ACC112 (cell line): ENCODE measurements at regions not wholly inside any gene's neighbourhood (a gene's known extent, or its start where the extent isn't known, plus 50 kb on each side); places are given as distances from the start of the nearest gene placed in this dataset.

Source experiments
- H2AFZ ChIP-seq: fragments of 200-600 bp; sonication (generic); one replicate; pipeline ENCODE4 v1.6.0; 2017; ENCODE audit warnings: antibody characterized with exemption, low read length; ENCODE audit not compliant: unreplicated experiment
- H3K27ac ChIP-seq: fragments of 200-600 bp; sonication (generic); 2 replicates; pipeline ENCODE4 v1.5.1; 2014; ENCODE audit warnings: low read depth, mild to moderate bottlenecking, antibody characterized with exemption, low read length, moderate library complexity
- H3K27me3 ChIP-seq: fragments of 200-600 bp; sonication (generic); 2 replicates; pipeline ENCODE4 v1.6.1; 2014; ENCODE audit warnings: mild to moderate bottlenecking, antibody characterized with exemption, low read length, moderate library complexity, mixed read lengths; ENCODE audit not compliant: insufficient read depth
- H3K36me3 ChIP-seq: fragments of 200-600 bp; sonication (generic); 2 replicates; pipeline ENCODE4 v1.6.1; 2016; ENCODE audit warnings: mild to moderate bottlenecking, antibody characterized with exemption, low read length, moderate library complexity, mixed read lengths; ENCODE audit not compliant: insufficient read depth
- H3K4me1 ChIP-seq: fragments of 200-600 bp; sonication (generic); one replicate; pipeline ENCODE4 v1.6.1; 2016; ENCODE audit warnings: low read length, mixed read lengths; ENCODE audit not compliant: insufficient read depth, unreplicated experiment, control insufficient read depth
- H3K4me3 ChIP-seq: fragments of 200-600 bp; sonication (generic); 2 replicates; pipeline ENCODE4 v1.5.1; 2014; ENCODE audit warnings: mild to moderate bottlenecking, low read depth, low read length
- H3K79me2 ChIP-seq: fragments of 200-600 bp; sonication (generic); one replicate; pipeline ENCODE4 v1.6.0; 2016; ENCODE audit warnings: low read length; ENCODE audit not compliant: control insufficient read depth, unreplicated experiment, insufficient read depth

GRCh38 chr1:95582746-95583145 lies 348.7 kb downstream of the RWDD3 start:
- Histone ChIP-seq H3K79me2 (no peaks in the 10 kb centered on the region), H3K4me1 (no peaks in the 10 kb centered on the region), H3K27ac (no peak overlapping the region), H3K36me3 (no peaks in the 10 kb centered on the region), H2AFZ (no peak overlapping the region), H3K27me3 (no peaks in the 10 kb centered on the region), H3K4me3 (no peak overlapping the region)

GRCh38 chr1:95583661-95584210 lies 349.7 kb downstream of the RWDD3 start:
- no peak overlapping the region for H2AFZ ChIP-seq
- H3K4me1 ChIP-seq: no peaks in the 10 kb centered on the region
- H3K27ac ChIP-seq: no peak overlapping the region
- H3K4me3 ChIP-seq: no peak overlapping the region
- no peaks in the 10 kb centered on the region for H3K79me2 ChIP-seq
- no peaks in the 10 kb centered on the region for H3K36me3 ChIP-seq
- H3K27me3 ChIP-seq: no peaks in the 10 kb centered on the region

- no peak overlapping the region for H2AFZ ChIP-seq
- no peaks in the 10 kb centered on the region for H3K4me1 ChIP-seq
- no peak overlapping the region for H3K27ac ChIP-seq
- H3K4me3 ChIP-seq: no peak overlapping the region
- no peaks in the 10 kb centered on the region for H3K79me2 ChIP-seq
- H3K36me3 ChIP-seq: no peaks in the 10 kb centered on the region
- H3K27me3 ChIP-seq: no peaks in the 10 kb centered on the region
Observed at GRCh38 chr1:95584315-95584714, 350.3 kb downstream of the RWDD3 start.

GRCh38 chr1:95604771-95605170 lies 370.8 kb downstream of the RWDD3 start:
- Histone ChIP-seq H3K27ac (no peak overlapping the region), H3K36me3 (no peaks in the 10 kb centered on the region), H3K4me3 (no peak overlapping the region), H2AFZ (no peak overlapping the region), H3K79me2 (no peaks in the 10 kb centered on the region), H3K4me1 (no peaks in the 10 kb centered on the region), H3K27me3 (no peaks in the 10 kb centered on the region)

GRCh38 chr1:95614197-95614596 lies 380.2 kb downstream of the RWDD3 start:
- Histone ChIP-seq H3K36me3 (no peaks in the 10 kb centered on the region), H2AFZ (no peak overlapping the region), H3K27me3 (no peaks in the 10 kb centered on the region), H3K4me3 (no peak overlapping the region), H3K79me2 (no peaks in the 10 kb centered on the region), H3K4me1 (no peaks in the 10 kb centered on the region), H3K27ac (no peak overlapping the region)

- Histone ChIP-seq H3K27me3 (no peaks in the 10 kb centered on the region), H3K4me1 (no peaks in the 10 kb centered on the region), H3K4me3 (no peak overlapping the region), H2AFZ (no peak overlapping the region), H3K79me2 (no peaks in the 10 kb centered on the region), H3K36me3 (no peaks in the 10 kb centered on the region), H3K27ac (no peak overlapping the region)
Observed at GRCh38 chr1:95615421-95615820, 381.4 kb downstream of the RWDD3 start.

GRCh38 chr1:95620076-95620475 lies 386.1 kb downstream of the RWDD3 start:
- Histone ChIP-seq H3K79me2 (no peaks in the 10 kb centered on the region), H3K27me3 (no peaks in the 10 kb centered on the region), H2AFZ (no peak overlapping the region), H3K4me3 (no peak overlapping the region), H3K27ac (no peak overlapping the region), H3K4me1 (no peaks in the 10 kb centered on the region), H3K36me3 (no peaks in the 10 kb centered on the region)

GRCh38 chr1:95622609-95623008 lies 388.6 kb downstream of the RWDD3 start:
- Histone ChIP-seq H3K27me3 (no peaks in the 10 kb centered on the region), H3K79me2 (no peaks in the 10 kb centered on the region), H3K36me3 (no peaks in the 10 kb centered on the region), H3K27ac (no peak overlapping the region), H3K4me3 (no peak overlapping the region), H2AFZ (no peak overlapping the region), H3K4me1 (no peaks in the 10 kb centered on the region)

GRCh38 chr1:95625224-95625623 lies 391.2 kb downstream of the RWDD3 start:
- no peak overlapping the region for H3K4me3 ChIP-seq
- no peaks in the 10 kb centered on the region for H3K27me3 ChIP-seq
- H3K36me3 ChIP-seq: no peaks in the 10 kb centered on the region

GRCh38 chr1:95627244-95627643 lies 393.2 kb downstream of the RWDD3 start:
- no peaks in the 10 kb centered on the region for H3K27me3 ChIP-seq
- no peaks in the 10 kb centered on the region for H3K79me2 ChIP-seq
- no peak overlapping the region for H3K27ac ChIP-seq
- no peaks in the 10 kb centered on the region for H3K4me1 ChIP-seq
- H3K4me3 ChIP-seq: no peak overlapping the region
- H3K36me3 ChIP-seq: no peaks in the 10 kb centered on the region
- H2AFZ ChIP-seq: no peak overlapping the region

More at GRCh38 chr1:95625224-95625623, 391.2 kb downstream of the RWDD3 start:
- Histone ChIP-seq H3K79me2 (no peaks in the 10 kb centered on the region), H3K27ac (no peak overlapping the region), H2AFZ (no peak overlapping the region), H3K4me1 (no peaks in the 10 kb centered on the region)

- Histone ChIP-seq H2AFZ (no peak overlapping the region), H3K27ac (no peak overlapping the region), H3K27me3 (no peaks in the 10 kb centered on the region), H3K4me3 (no peak overlapping the region), H3K4me1 (no peaks in the 10 kb centered on the region), H3K36me3 (no peaks in the 10 kb centered on the region), H3K79me2 (no peaks in the 10 kb centered on the region)
Observed at GRCh38 chr1:95631695-95632094, 397.7 kb downstream of the RWDD3 start.
